Left ventricle myocardium superior (tissue), 1 donor: ENCODE measurements at regions not wholly inside any gene's neighbourhood (a gene's known extent, or its start where the extent isn't known, plus 50 kb on each side); places are given as distances from the start of the nearest gene placed in this dataset.
"Not testable (repeated sequence)": the region's sequence is repeated elsewhere in the genome, so short reads cannot be mapped to it uniquely, and the experiment has no call there.

Experiments used
- ATAC-seq: fragments of 200-7000 bp; cut with Tn5 transposase; one replicate; pipeline ENCODE4 v1.9.1; 2020; ENCODE audit warnings: mild to moderate bottlenecking, moderate library complexity
- DNase-seq: peaks from one replicate; pipeline ENCODE4 v3.0.0-alpha.2; 2020
- intact Hi-C: fragments of 100-400 bp; cut with micrococcal nuclease; formaldehyde crosslinking; loops from one replicate; pipeline ENCODE4 v1.11.0; 2022
- donor health status: DM: no; HTN: yes; CAD: no; lungs with severe emphysema.

DNA sequence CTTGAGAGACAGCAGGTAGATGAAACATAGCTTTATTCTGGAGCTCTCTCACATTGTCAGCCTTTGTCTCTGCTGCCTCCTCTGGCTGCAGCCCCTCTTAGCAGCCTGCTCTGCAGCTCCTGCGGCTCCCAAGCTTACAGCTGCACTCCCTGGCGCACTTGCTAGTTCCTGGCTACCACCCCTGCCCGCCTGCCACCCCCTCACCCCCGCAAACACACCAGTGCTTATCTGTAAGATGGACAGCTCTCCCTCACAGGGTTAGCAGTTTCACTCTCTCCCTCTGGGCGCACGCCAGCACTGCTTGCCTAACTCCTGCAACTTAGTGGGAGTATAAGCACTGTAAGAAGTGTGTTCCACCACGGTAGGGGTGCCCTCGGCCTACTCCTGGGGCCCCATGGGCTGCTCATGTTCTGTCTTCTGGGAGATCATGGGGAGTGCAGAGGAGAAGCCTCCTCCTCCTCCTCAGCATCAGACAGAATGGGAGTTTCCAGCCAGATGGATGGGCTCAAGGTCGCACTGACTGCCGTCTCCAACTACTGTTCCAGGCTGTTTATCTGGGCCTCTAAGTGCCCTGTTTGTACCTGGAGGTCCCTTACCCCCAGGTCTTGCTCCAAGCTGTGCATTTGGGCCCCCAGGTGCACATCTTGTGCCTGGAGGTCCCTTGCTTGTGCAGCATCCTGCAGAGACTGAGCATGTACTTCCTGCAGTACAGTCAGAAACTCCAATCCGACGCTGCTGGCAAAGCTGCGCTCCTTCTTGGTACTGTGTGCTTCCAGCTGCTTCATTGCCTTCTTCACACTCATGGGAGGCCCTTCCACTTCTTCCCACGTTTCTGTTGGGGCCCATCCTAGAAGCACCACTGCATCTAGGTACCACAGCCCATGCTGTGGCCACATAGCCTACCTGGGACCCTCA, 1388.1 kb downstream of the AMY1C start:
- intact Hi-C loops = no loop called here
- DNase-seq (peak; percentile 36), ATAC-seq (peak; percentile 51)

DNA sequence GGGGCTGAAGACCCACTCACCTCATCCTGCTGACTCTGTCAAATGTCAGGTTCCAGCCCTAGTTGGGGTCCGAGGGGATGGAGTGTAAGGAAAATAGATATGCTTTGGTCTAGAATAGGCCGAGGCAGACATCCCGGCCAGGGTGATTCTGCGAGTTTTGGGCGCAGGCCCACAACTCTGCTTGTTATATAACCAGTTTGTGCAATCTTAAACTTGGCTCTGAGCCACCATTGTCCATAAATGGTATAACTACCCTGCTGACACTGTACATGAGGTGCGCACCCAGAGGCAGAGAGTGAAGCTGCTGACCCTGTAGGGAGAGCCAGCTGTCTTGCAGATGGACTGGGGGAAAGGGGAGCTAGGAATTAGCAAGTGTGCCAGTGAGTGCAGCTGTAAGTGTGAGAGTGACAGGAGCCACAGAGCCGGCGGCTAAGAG, 1388.8 kb downstream of the AMY1C start:
- ATAC-seq = peak; percentile 83
- intact Hi-C loops = no loop called here
- peak; percentile 51 for DNase-seq

DNA sequence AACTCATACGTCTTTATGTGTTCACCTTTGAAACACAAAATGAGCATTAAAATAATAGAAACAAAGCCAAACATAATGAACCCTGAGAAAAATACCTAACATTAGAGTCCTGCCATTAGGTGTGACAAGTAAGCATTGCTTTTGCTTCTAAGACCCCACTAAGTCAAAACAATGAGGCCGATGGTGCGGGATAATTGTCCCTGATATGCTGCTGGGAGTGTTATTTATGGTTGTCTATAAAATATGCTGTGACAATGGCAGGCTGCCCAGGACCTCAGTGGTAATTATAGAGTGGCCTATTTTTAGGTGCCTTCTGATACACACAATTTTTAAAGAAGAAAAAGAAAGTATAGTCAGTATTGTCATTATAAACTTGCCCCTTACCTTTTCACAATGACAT, 1423.1 kb downstream of the AMY1C start:
- ATAC-seq = no peak
- no peak for DNase-seq
- intact Hi-C loops = no loop called here

DNA sequence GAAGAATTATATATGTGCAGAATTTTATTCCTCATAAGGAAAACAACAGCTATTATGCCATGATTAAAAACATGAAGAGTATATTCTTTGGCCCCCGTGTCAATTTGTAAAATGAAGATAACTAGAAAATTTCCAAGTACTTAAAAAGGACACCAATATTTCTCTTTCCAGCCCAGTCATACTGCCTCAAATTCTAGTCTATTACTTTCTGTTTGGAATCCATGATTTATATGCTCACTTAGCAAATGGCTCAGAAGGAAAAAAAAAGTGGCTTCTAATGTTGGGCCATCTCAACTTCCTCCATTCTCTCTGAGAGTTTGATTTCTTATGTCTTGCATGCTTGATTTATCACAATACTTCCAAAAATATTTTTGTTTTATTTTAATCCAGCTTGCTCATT, 1431.1 kb downstream of the AMY1C start:
- intact Hi-C loops = no loop called here
- DNase-seq = no peak
- no peak for ATAC-seq

DNA sequence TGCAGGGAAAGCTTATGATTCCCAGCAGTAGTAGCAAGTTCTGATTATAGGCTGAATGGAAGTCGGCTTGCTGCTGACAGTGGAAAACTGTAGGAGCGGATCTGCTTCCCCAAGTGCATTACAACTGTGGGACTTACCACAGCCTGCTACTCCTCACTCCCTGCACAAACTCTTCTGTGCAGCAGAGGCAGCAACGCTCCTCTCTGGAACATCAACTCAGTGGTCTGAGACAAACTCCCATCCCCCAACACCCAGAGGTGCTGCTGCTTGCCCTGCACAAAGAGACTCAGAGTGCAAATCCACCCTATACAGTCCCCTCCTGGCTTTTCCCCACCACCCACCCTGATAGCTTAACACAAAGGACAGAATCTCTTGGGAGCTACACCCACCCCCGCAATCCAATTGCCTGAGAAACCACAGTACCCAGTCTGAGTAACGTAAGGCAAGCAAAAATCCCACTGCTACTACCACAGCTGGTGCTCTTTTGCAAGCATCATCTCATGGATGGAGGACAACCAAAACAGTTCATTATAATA, 1455.2 kb downstream of the AMY1C start:
- DNase-seq = no peak
- intact Hi-C loops = no loop called here
- ATAC-seq = no peak

DNA sequence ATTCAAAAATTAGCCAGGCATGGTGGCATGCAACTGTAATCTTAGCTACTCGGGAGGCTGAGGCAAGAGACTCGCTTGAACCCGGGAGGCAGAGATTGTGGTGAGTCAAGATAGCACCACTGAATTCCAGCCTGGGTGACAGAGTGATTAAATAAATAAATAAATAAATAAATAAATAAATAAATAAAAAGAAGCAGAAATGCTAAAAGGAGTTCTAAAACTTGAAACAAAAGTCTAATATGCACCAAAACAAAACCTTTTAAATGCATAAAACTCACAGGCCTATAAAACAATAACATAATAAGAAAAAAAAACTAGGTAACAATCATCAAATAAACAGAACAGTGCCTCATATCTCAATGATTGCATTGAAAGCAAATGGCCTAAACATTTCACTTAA, 1458.9 kb downstream of the AMY1C start:
- DNase-seq (no peak), ATAC-seq (no peak)
- intact Hi-C loops = no loop called here

DNA sequence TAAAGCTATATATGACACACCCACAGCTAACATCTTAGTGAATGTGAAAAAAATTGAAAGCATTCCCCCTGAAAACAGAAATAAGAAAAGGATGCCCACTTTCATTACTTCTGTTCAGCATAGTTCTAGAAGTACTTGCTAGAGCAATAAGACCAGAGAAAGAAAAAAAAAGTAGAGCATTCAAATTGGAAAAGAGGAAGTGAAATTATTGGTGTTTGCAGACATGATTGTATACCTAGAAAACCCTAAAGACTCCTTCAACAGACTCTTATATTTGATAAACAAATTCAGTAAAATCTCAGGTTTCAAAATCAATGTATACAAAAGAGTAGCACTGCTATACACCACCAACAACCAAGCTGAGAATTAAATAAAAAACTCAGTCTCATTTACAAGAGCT, 1461.0 kb downstream of the AMY1C start:
- no peak for DNase-seq
- no peak for ATAC-seq
- intact Hi-C loops = no loop called here

DNA sequence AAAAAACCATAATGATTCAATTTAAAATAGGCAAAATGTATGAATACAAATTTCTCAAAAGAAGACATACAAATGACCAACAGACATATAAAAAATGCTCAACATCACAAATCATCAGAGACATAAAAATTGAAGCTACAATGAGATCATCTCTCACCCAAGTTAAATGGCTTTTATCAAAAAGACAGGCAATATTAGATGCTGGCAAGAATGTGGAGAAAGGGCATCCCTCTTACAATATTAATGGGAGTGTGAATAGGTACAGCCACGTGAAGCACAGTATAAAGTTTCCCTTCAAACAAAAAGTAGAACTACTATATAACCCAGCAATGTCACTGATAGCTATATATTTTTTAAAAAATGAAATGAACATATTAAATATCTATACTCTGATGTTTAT, 1481.7 kb downstream of the AMY1C start:
- DNase-seq (no peak), ATAC-seq (no peak)
- intact Hi-C loops = no loop called here

DNA sequence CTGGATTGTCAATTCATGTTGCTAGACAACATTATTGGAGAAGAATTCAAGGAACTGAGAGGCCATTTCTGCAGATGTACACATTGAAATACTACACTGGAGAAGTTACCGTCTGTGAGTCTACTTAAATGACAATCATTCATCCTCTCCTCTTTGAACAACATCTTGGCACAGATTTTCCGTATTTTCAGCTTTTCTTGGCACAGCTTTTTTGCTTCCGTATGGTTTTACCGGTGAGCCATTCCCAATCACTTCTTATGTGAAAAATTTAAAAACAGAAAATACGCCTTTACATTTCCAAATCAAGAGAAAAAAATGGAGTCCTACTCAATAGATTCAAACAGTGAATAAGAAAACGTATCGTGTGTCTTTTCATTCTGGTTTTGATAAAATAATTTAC, 1493.7 kb downstream of the AMY1C start:
- ATAC-seq (no peak), DNase-seq (no peak)
- intact Hi-C loops = no loop called here

DNA sequence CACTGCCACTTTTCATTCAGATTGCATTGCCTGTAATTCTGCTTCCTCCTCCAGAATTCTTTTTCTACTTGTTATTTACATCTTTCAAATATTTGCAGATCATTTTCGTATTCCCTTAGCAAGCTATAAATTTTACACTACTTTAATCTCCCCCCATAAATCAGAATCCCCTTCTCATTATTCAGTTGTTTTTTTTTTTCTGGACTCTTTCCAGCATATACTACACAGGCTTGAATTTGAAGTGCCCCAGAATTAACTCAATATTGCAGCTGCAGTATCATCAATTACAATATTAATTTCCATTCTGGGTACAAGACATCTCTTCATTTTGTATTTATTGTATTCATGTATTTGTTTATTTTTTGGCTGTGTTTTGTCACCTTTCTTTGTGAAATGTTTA, 1494.3 kb downstream of the AMY1C start:
- DNase-seq = no peak
- ATAC-seq = no peak
- intact Hi-C loops = no loop called here

DNA sequence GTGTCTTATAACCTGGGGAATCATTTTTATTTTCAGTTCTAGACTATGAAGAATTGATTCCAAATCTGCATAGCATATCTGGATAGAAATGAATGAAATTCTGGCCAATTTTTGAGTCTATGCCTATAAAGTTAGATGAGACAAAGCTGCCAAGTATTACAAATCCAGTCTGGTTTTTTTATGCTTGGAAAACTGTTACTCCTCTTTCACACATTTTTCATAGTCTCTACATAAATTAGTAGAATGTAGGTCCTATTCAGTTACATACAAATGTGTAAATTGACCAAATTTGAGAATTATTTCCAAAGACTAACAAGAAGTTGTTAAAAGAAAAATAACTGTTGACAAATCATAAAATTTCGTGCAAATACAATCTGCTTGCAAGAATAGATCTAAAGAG, 1505.2 kb downstream of the AMY1C start:
- ATAC-seq (no peak), DNase-seq (no peak)
- intact Hi-C loops = no loop called here

DNA sequence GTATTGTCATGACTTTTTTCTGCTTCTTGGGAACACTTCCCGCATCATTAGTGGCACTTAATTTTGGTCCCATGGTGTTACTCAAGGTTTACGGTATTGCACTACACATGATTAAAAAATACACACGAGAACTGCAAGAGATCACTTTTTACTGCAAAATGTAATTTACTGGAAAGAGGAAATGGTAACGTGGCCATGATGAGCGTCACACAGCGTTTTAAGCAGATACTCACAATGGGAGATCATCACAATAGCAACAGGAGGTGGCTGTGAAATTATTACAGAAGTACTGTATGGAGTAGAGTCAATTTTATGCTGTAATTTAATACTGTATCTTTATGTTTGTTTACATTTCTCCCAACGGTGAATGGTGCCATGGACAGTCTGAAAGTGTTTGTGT, 1510.3 kb downstream of the AMY1C start:
- ATAC-seq (no peak), DNase-seq (no peak)
- intact Hi-C loops = no loop called here

DNA sequence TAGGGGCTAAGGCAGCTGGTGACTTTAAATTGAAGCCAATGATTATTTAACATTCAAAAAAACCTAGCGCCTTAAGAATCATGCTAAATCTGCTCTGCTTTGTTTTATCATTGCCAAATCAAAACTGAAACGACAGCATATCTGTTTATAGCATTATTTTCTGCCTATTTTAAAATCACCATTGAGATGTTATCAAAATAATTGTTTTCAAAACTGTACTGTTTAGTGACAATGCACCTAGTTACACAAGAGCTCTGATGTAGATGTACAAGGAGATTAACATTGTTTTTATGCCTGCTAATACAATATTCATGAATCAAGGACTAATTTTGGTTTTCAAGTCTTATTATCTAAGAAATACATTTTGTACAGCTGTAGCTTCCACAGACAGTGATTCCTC, 1521.3 kb downstream of the AMY1C start:
- DNase-seq (no peak), ATAC-seq (no peak)
- intact Hi-C loops = no loop called here

DNA sequence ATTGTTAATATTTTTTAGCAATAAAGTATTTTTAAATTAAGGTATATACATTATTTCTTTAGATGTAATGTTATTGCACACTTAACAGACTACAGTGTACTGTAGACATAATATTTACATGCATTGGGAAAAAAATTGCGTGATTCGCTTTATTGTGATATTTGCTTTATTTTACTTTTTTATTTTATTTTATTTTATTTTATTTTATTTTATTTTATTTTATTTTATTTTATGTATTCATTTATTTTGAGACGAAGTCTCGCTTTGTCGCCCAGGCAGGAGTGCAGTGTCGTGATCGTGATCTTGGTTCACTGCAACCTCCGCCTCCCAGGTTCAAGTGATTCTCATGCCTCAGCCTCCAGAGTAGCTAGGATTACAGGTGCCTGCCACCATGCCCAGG, 1522.7 kb downstream of the AMY1C start:
- intact Hi-C loops, DNase-seq, ATAC-seq: not testable (repeated sequence)

DNA sequence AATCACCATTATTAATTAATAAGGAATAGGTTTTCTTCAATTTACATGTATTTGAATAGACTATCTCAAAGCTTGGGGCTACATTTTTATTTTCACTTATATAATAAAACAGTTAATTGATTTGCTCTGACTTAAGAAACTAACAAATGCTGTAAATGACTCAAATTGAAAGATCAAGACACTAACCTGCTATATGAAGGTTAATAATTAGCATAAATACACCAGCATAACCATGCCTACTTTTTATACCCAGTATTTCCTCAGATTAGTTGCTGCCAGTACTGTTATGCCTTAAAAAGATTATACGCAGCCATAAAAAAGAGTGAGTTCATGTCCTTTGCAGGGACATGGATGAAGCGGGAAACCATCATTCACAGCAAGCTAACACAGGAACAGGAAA, 1545.1 kb downstream of the AMY1C start:
- no peak for ATAC-seq
- intact Hi-C loops = no loop called here

DNA sequence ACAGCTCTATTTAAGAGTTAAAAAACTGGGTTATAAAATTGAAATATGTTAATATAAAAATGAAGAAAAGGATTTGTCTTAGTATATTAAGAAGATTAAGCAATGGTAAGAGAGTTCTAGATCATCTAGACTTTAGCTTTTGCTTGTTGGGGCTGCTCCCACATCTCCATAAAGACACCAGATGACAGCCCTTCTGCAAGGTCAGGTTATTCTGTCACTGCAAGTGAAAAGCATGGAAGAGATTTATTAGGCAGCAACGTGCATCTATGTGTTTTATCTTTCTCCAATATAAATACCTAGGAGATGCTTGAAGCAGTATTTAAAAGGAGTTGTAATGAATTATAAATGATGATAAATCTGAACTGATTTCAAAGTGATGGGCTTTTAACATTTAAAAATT, 1560.4 kb downstream of the AMY1C start:
- ATAC-seq (no peak), DNase-seq (no peak)
- intact Hi-C loops = no loop called here

More for the DNA sequence above, 1545.1 kb downstream of the AMY1C start:
- DNase-seq = no peak

DNA sequence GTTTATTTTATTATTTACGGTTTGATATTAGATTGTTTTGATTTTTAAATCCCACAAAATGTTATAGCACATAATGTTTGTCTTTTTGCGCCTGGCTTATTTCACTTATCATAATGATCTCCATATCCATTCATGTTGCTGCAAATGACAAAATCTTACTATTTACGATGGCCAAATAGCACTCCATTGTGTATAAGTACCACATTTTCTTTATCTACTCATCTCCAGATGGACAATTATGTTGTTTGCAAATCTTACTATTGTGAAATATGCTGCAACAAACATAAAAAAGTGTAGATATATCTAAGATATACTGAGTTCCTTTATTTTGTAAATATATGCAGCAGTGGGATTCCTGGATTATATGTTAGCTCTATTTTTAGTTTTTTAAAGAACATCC, 1568.3 kb downstream of the AMY1C start:
- intact Hi-C loops = no loop called here
- ATAC-seq = no peak
- DNase-seq = no peak

DNA sequence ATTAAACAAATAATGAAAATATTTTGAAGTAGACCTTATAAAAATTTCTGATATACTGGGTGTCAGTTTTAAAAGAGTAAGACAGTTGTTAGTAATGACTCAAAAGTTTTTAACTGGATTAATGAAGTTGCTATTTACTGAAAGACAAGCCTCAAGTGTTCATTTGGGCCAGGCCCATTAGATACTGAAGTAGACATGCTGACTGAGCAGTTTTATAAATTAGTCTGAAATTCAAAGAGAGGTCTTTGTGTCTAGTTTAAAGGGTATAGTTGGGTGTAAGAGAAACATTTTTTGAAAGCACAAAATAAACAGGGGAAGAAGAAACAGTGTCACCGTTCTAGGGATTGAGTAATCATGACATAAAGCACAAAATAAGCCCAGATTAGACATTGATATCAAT, 1577.2 kb downstream of the AMY1C start:
- ATAC-seq = no peak
- no peak for DNase-seq
- intact Hi-C loops = no loop called here

DNA sequence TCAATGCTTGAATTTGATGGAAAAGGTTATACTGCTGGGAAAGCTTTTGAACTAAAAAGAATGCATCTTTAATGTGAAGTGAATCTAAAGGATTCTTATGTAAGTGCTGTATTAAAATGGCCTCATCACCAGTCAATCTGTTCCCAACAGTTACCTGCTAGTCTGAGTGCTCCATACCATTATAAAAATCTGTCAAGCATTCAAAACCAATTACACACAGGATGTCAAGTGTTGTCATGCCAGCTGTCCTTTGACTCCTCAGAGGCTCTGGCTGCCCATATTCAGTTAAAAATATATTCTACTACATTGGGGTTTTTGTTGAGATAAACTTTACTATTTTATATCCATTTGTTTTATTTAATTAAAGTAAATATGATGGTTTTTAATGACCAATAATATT, 1587.7 kb downstream of the AMY1C start:
- ATAC-seq (no peak), DNase-seq (no peak)
- intact Hi-C loops = no loop called here

DNA sequence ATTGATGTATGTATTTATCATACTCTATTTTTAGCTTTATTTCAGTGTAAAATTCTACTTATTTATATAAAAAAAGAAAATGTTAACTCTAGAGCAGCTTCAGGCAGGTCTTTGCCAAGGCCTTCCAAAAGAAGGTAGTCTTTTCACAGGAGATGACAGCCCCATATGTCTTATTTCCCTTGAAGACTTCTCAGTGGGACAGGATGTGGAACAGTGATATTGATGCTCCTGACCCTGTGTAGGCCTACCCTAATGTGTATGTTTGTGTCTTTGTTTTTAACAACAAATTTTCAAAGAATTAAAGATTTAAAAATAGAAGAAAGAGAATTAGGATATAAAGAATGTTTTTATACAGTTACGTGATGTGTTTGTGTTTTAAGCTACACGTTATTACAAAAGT, 1593.6 kb downstream of the AMY1C start:
- DNase-seq (no peak), ATAC-seq (no peak)
- intact Hi-C loops = no loop called here

DNA sequence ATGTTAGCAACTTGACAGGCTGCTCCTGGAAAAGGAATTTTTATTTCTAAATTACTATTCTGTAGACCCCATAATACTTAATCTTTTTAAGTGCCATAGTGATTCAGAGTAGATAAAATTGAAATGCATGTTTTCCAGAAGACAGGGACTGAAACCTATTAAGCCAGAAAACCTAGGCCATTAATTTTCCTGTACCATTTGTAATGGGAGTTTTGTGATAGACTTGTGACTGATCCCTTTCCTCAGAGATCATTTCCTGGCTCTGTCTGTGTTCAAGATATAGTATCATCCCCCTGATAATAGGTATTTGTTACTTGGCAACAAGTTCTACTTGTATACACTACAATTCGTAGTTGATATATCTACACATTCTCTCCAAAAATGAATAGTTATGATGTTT, 1609.8 kb downstream of the AMY1C start:
- intact Hi-C loops = no loop called here
- ATAC-seq (no peak), DNase-seq (no peak)
